HG03457 (cell line): ENCODE measurements at regions not wholly inside any gene's neighbourhood (a gene's known extent, or its start where the extent isn't known, plus 50 kb on each side); places are given as distances from the start of the nearest gene placed in this dataset.
"Not testable (repeated sequence)": the region's sequence is repeated elsewhere in the genome, so short reads cannot be mapped to it uniquely, and the experiment has no call there.

ENCODE experiments used
- ATAC-seq: cut with Tn5 transposase; IDR thresholded peaks from one replicate; pipeline ENCODE4 v1.9.1; 2021; ENCODE audit warnings: moderate number of reproducible peaks; ENCODE audit not compliant: unreplicated experiment

DNA sequence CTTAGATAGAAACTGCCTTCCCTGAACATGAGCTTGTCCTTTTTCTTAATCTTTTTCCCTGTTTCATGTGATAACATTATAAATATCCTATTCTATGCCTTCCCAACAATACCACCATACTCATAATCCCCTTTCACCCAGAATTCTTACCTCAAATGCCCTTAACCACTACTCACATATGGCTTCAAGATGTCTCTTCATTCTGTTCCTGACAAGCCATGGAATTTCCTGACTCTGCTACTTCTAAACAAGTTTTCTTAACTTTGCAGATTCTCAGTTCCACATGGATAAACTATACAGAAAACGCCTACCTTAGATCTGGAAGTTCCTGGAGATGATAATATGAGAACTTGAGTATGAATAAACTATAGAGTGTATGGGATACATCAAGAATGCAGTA lies 1217.8 kb downstream of the CDH8 start:
- ATAC-seq, result no peak

GRCh38 chr16:60816461-60816860 lies 1219.8 kb downstream of the CDH8 start:
- no peak for ATAC-seq

DNA sequence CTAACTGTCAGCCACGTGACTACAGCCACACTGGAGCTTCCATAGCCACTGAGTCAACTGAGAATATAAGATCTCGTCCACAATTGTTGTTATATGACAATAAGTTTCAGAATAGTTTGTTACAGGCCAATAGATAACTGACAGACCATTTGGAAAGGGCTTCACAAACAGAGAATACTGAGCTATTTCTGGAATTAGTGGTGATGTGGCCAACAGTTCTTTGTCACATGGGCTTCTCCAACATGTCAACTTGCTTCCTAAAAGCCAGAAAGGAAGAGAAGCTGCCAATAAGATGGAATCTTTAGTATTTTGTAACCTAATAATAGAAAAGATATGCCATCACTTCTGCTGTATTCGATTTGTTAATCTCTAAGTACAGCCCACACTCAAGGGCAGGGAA lies 1220.4 kb downstream of the CDH8 start:
- no peak for ATAC-seq

- no peak for ATAC-seq
Observed at GRCh38 chr16:60815033-60815432, 1221.2 kb downstream of the CDH8 start.

DNA sequence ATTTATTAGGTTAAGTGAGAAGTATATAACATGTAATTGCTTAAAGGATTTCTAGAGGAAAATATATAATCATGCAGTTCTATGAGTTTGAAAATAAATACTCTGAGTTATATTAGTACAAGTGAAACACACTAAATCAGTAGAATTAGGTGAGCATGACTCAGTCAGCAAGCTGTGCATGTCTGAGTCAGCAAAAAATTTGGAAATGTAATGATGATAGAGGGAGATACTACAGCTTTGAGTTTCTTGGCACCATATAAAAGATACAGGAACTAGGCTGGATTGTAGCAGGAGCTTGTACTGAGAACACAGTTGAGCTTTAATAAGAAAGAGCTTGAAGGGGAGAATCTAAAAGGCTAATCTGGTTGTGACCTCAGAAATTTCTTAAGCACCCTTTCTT lies 1224.6 kb downstream of the CDH8 start:
- no peak for ATAC-seq

DNA sequence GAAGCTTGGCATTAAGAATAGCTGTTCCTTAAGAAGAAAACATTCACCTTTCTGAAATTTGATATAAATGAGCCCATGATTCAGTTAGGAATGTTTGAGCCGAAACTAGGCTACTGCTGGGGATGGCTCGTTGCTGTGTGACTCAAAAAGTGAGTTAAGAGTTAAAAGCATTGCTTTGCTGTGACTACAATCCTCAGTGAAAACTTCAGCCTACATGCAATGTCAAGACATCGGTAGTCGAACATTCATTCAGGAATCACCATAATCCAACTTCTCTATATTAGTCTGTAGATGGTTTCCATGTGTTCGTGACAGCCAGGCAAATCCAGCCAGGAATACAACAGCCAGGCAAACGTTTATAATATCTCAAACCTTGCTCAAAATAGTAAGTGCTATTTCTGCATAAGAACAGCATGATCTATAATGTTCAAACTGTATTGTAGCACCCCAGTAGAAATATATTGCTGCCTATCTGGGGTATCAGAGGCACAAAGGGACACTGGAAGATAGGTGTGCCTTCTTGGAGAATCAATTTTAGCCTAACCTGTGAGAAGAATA lies 1225.1 kb downstream of the CDH8 start:
- no peak for ATAC-seq

DNA sequence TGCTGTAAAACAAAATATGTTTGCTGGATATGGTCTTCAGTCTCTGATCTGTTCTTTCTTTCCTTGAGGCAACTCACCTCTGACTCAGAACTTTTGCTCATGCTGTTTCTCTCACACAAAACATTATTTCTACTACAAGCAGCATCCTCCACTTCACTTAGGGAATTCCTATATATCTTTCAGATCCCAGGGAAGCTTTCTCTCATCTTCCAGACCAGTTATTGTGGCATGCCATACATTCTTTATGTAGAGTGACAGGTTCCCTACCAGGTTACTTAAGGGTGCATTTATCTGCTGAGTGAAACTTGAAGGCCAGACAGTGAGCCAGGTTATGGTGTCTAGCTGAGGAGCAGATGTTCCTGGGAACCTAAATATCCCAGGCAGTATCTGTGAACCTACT lies 1226.0 kb downstream of the CDH8 start:
- no peak for ATAC-seq

GRCh38 chr16:60792437-60792836 lies 1243.8 kb downstream of the CDH8 start:
- no peak for ATAC-seq

DNA sequence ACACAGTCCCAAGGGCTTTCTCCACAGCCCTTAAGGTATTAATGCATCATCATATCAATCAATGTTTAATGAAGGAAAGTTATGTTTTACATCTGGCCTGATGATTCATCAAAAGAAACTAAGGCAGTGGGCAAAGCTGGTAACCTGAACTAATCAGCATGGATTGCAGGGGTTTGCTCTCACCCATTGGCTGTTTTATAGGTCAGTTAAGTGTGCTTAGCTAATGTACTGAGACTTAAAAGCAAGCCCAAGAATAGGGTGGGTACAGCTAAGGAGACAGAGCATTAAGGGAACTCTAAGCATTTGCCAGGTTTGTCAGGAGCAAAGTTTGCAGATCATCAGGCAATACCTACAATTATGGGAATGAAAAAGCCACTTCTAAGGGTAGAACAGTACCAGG lies 1247.6 kb downstream of the CDH8 start:
- ATAC-seq, result no peak

DNA sequence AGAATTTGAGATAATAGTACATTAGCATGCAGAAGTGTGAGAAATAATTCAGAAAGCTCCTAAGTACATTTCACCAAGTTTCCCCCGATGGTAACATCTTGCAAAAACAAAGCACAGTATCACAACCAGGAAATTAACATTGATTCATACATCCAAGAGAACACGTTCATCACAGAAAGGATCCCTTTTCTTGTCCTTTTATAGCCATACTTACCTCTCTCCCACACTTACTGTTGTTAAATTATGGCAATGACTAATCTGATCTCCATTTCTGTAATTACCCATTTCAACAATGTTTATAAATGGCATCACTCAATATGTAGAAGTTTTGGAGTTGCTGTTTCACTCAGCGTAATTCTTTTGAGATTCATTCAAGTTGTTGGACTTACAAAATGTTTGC lies 1260.0 kb downstream of the CDH8 start:
- no peak for ATAC-seq

DNA sequence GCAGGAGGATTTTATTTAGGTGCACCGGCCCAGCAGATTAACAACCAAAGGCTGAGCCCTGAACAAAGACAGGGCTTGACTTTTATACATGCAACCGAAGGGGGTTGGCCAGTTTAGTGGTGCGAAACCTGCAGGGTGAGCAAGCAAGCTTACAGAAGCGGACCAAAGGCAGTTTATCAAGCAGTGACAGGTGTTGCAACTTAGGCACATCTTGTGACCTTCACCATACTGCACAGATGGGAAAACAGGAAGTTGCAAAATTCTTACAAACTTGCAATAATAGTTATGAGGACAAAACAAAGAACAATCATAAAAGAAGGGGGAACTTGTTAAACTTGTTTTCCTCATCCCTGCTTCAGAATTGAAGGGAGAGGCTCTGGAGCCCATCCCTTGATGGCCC lies 1265.1 kb downstream of the CDH8 start:
- no peak for ATAC-seq

- not testable (repeated sequence) for ATAC-seq
Observed at GRCh38 chr16:60770384-60770783, 1265.9 kb downstream of the CDH8 start.

GRCh38 chr16:60763869-60764268 lies 1272.4 kb downstream of the CDH8 start:
- no peak for ATAC-seq

DNA sequence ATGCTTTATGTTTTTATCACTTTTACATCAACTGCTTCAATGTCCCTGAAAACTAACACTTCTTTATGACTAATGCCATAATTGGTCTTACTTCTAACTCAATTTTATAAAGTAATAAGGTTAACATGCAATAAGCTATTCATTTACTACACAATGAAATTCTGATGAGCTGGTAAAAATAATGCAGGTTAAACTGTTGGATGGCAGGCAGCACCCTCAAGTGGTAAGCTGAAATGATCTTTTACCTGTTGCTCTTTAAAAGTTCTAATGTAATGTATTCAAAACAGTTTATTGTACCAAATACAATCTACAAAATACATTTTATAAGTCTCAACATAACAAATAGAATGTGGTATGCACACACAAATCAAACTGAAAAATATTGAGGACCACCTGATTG lies 1280.3 kb downstream of the CDH8 start:
- ATAC-seq, result no peak

DNA sequence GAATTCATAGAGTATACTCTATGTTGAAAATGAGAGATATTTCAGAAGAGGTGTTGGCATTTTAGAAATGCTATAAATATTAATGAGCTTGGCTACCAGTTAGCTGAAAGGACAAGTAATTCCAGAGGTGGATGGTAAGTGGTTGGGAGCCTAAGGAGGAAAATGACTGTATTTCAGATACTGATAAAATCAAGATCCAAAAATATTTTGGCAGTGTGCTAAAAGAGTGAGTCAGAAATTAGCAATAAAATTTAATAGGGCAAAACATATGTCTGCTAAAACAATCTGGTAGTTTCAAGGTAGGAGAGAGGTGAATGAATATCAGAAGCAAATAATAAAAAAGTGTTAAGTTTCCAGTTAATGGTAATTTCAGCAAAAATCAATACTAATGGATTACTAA lies 1287.9 kb downstream of the CDH8 start:
- ATAC-seq, result no peak

DNA sequence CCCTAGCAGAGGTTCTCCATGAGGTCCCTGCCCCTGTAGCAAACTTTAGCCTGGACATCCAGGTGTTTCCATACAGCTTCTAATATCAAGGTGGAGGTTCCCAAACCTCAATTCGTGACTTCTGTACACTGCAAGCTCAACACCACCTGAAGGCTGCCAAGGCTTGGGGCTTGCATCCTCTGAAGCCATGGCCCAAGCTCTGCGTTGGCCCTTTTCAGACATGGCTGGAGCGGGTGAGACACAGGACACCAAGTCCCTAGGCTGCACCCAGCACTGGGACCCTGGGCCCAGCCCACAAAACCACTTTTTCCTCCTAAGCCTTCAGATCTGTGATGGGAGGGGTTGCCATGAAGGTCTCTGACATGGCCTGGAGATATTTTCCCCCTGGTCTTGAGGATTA lies 1292.0 kb downstream of the CDH8 start:
- ATAC-seq, result no peak

DNA sequence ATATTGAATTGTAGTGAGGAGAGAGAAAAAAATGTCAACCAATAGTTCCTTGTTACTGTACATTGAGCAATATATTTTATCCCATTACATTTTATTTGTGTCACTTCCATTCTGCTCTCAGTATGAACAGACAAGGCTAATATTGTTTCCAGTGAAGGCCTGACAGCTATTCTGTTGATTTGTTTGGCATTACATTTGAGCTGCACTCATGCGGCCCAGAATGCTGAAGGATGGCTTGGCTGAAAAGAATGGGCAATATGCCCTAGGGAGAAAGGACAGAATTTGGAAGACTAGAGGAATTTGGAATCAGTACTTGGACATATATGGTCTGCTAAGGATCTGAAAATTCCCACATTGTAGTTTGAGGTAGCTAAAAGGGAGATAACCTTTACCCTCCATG lies 1294.4 kb downstream of the CDH8 start:
- ATAC-seq, result no peak

DNA sequence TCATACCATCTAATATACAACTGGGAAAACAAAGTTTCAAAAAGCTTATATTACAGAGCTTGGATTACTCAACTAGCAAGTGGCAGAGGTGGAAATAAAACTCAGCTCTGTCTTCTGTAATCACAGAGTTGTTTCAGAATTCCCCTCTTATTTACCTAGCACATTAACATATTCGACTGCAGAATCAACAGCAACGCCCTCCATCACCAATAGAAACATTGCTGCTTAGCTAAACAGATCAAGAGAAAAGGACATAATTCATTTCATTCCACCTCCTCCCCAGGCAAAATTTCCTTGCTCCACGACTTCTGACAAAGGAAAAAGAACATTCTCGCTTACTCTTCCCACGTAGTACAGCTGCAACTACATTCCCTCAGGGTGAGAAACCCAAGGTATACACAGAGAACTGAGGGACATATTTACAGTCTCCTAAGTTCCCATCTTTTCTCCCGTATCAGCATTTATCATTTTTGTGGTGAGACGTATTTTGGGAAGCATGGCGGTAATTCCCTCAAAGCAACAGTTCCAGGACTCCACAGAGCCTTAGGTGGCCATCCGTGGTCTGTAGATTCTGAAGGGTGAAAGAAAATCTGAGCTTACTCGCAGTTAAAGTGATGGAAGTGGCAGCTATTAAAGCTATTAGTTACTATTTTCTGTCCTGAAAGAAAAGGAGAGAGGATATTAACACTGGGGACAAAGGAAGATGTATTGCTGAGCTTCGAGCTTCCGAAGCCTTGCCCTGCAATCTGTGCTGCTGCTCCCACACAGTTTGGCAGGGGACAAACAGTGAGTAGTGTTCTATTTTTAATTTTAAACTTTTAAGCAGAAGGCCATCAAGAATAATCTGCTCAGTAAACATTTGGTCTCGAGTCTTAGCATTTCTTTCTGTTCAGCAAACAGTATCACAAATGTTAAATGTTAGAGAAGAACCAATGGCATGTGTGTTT lies 1296.2 kb downstream of the CDH8 start:
- ATAC-seq, result no peak

GRCh38 chr16:60731329-60732050 lies 1304.7 kb downstream of the CDH8 start:
- no peak for ATAC-seq

GRCh38 chr16:60729051-60729450 lies 1307.2 kb downstream of the CDH8 start:
- no peak for ATAC-seq

GRCh38 chr16:60727851-60728250 lies 1308.4 kb downstream of the CDH8 start:
- no peak for ATAC-seq

DNA sequence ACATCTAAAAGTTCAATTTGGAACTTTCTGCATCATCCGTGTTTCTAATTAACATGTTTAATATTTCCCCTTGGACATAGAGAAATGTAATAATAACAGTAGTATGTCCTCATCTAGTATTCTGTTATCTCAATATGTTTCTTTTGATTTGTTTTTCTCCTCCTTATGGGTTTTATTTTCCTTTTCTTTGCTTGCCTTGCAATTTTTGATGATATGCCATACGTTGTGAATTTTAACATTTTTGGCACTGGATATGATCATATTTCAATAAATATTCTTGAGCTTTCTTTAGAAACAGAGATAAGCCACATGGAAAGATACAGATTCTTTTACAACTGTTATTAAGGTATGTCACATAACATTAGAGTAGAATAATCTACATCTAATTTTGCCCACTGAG lies 1316.2 kb downstream of the CDH8 start:
- ATAC-seq, result no peak
